ENCODE measurements at regions not wholly inside any gene's neighbourhood (a gene's known extent, or its start where the extent isn't known, plus 50 kb on each side); places are given as distances from the start of the nearest gene placed in this dataset.
A peak's percentile ranks its signal among the peaks of the same experiment; 100 is the strongest.
"Not testable (repeated sequence)": the region's sequence is repeated elsewhere in the genome, so short reads cannot be mapped to it uniquely, and the experiment has no call there.

DNA sequence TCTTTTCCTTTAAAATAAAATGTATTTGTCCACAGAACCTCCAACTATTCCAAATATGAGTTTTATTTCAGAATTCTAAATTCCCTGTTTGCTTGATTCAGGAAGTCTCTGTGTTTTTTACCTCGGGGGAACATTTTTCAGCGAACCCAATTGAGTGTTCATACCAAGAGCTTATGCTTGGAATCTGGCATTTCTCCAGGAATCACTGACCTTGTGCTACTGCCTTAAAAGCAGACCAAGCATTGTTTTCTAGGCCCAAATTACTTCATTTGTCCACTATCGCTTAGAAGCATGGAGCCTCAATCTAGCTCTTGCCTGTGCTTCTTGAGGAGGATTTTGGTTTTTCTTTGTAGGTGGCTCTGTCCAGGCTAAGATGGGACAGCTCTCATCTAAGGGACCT is 59.4 kb downstream of the EBLN1 start:
- DNase-seq (ENCODE audit: low read depth, low spot score) = no peak

DNA sequence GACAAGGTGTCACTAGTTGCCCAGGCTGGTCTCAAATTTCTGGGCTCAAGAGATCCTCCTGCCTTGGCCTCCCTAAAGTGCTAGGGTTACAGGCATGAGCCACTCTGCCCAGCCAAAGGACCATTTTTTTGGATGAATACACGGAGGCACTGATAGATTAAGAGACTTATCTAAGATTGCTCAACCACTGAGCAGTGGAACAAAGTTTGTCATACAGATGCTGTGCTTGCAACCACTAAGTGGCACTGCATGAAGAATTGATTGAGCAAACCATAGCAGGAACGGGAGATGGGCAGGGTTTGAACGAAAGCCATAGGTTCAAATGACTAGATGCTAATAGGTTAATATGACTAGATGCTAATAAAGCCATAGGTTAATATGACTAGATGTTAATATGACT is 61.1 kb downstream of the EBLN1 start:
- no peak for DNase-seq (ENCODE audit: low read depth, low spot score)

DNA sequence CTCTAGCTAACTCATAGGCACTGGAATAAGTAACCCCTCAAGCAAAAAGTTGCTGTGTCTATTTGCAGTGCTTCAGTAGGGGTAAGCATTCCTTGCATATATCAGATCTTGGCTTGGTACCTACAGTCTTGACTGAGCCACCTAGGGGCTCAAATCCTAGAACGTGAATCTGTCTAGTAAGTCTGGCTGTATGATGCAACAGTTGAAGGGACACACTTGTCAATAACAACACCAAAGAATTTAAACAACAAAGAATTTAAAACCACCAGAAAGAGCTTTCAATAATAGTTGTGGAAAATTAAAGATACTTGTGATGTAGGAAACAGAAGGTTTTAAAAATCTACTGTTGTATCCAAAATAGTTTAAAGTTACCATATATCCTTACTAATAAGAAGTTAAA is 65.4 kb downstream of the EBLN1 start:
- DNase-seq (ENCODE audit: low read depth, low spot score) = no peak

DNA sequence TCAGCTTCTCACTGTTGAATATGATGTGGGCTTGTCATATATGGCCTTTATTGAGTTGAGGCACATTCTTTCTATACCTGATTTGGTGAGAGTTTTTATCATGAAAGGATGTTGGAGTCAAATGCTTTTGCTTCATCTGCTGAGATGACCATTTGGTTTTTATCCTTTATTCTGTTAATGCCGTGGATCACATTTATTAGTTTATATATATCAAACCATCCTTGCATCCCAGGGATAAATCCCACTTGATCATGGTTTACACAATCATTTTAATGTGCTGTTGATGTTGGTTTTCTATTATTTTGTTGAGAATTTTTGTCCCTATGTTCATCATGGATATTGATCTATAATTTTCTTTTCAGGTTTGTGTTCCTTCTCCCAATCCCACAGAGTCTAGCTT is 67.0 kb downstream of the EBLN1 start:
- no peak for DNase-seq (ENCODE audit: low read depth, low spot score)

DNA sequence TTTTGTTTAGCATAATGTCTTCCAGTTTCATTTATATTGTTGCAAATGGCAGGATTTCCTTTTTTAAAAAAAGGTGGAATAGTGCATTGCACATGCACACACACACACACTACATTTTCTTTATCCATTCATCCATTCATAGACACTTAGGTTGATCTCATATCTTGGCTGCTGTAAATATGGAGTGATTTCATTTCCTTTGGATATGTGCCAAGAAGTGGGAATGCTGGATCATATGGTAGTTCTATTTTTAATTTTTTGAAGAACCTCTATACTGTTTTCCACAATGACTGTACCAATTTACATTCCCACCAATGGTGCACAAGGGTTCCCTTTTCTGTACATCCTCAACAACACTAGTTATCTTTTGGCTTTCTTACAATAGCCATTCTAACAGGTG is 68.9 kb downstream of the EBLN1 start:
- DNase-seq (ENCODE audit: low read depth, low spot score) = no peak

DNA sequence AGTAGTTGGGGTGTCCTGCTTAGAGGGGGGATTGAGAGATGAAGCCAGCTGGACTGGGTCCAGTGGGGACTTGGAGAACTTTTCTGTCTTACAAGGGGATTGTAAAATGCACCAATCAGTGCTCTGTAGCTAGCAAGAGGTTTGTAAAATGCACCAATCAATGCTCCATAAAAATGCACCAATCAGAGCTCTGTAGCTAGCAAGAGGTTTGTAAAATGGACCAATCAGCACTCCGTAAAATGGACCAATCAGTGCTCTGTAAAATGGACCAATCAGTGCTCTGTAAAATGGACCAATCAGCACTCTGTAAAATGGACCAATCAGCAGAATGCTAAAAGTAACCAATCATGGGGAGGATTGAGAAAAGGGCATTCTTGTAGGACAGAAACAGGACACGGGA is 71.9 kb downstream of the EBLN1 start:
- not testable (repeated sequence) for DNase-seq (ENCODE audit: low read depth, low spot score)

DNA sequence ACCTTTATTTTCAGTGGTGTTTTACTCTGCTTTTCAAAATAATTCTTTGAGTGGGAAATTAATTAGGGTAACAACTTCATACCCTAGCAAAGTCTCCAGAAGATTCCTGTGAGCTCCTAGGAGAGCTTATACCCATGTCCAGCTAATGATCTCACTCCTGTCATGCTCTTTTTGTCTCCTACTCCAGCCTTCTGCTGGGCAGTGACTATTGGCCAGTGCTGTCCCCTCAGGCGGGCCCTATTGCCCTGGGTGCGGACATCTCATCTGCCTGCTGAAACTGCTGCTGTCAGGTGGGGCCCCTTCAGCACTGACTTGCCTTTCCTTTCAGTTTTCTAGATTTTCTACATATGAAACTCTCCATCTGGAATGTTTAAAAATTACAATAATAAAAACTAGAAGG is 80.3 kb downstream of the EBLN1 start:
- DNase-seq (ENCODE audit: low read depth, low spot score) = no peak

DNA sequence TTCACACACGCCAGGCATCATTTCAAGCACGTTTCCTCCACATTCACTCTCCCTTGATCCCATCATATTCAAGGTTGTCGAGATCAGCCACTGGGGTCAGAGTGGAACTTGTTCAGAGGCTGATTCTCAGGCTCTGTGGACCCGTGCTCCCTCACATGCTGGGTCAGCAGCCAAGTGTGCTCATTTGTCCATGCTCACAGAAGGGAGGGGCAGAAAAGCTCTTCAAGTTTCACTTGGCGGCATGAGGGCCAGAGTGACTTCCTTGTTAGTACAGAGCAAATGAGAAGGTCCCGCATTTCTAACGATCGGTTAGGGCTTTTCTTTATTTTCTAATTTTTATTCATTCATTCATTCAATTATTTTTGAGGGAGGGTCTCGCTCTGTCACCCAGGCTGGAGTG is 82.2 kb downstream of the EBLN1 start:
- no peak for DNase-seq (ENCODE audit: low read depth, low spot score)

DNA sequence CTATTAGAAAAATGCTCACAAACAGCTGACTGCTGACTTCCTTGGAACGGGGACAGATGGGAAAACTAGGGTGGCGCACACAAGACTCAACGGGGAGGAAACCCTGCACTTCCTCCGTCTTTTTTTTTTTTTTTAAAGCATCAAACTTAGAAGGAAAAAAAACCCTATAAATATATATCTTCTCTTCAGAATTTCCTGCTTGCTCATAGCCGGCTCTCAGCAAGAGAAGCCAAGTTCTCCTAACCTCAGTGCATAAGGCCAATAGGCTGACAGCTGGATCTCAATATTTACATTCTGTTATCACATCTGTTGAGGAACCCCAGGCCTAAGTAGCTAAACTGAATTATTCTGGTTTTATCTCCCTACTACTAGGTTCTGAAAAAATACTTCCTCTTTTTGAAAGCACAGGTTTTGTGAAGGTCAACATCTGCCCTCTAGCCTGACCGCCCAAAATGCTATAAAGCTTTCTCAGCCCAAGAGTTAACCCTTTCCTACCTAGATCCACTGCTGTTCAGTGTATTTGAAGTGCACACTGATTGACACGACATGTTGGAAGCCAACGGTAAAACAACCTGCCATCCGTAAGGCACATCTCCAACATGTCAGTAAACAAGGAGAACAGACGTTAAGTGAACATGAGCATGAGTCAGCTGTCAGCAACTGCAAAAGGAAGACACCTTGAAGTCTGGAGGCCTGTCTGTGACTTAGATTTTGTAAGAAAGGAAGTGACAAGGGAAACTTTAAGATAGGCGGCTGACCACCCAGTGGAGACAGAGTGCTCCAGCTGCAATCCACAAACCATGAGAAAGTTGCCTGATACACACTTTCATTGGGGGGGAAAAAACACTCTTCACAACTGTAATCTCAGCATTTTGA is 83.8 kb downstream of the EBLN1 start:
- no peak for DNase-seq (ENCODE audit: low read depth, low spot score)

DNA sequence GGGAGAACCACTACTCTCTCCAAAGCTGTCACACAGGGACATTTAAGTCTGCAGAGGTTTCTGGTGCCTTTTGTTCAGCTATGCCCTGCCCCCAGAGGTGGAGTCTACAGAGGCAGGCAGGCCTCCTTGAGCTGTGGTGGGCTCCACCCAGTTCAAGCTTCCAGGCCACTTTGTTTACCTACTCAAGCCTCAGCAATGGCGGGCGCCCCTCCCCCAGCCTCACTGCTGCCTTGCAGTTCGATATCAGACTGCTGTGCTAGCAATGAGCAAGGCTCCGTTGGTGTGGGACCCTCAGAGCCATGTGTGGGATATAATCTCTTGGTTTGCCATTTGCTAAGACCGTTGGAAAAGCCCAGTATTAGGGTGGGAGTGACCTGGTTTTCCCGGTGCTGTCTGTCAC is 87.0 kb downstream of the EBLN1 start:
- not testable (repeated sequence) for DNase-seq (ENCODE audit: low read depth, low spot score)

DNA sequence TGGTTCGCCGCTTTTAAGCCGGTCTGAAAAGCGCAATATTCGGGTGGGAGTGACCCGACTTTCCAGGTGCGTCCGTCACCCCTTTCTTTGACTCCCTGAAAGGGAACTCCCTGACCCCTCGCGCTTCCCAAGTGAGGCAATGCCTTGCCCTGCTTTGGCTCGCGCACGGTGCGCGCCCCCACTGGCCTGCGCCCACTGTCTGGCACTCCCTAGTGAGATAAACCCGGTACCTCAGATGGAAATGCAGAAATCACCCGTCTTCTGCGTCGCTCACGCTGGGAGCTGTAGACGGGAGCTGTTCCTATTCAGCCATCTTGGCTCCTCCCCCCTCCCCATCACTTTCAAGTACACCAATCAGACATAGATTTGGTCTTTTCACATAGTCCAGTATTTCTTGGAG is 88.2 kb downstream of the EBLN1 start:
- not testable (repeated sequence) for DNase-seq (ENCODE audit: low read depth, low spot score)

DNA sequence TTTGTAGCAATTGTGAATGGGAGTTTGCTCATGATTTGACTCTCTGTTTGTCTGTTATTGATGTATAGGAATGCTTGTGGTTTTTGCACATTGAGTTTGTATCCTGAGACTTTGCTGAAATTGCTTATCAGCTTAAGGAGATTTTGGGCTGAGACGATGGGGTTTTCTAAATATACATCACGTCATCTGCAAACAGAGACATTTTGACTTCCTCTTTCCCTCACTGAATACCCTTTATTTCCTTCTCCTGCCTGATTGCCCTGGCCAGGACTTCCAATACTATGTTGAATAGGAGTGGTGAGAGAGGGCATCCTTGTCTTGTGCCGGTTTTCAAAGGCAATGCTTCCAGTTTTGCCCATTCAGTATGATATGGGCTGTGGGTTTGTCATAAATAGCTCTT is 96.6 kb downstream of the EBLN1 start:
- not testable (repeated sequence) for DNase-seq (ENCODE audit: low read depth, low spot score)

DNA sequence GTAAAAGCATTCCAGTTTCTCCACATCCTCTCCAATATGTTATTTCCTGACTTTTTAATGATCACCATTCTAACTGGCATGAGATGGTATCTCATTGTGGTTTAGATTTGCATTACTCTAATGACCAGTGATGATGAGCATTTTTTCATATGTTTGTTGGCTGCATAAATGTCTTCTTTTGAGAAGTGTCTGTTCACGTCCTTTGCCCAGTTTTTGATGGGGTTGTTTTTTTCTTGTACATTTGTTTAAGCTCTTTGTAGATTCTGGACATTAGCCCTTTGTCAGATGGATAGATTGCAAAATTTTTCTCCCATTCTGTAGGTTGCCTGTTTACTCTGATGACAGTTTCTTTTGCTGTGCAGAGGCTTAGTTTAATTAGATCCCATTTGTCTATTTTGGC is 97.7 kb downstream of the EBLN1 start:
- not testable (repeated sequence) for DNase-seq (ENCODE audit: low read depth, low spot score)

DNA sequence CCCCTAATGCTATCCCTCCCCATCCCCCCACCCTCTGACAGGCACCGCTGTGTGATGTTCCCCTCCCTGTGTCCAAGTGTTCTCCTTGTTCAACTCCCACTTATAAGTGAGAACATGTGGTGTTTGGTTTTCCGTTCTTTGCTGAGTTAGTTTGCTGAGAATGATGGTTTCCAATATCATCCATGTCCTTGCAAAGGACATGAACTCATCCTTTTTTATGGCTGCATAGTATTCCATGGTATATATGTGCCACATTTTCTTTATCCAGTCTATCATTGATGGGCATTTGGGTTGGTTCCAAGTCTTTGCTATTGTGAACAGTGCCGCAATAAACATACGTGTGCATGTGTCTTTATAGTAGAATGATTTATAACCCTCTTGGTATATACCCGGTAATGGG is 98.2 kb downstream of the EBLN1 start:
- DNase-seq (ENCODE audit: low read depth, low spot score) = not testable (repeated sequence)

DNA sequence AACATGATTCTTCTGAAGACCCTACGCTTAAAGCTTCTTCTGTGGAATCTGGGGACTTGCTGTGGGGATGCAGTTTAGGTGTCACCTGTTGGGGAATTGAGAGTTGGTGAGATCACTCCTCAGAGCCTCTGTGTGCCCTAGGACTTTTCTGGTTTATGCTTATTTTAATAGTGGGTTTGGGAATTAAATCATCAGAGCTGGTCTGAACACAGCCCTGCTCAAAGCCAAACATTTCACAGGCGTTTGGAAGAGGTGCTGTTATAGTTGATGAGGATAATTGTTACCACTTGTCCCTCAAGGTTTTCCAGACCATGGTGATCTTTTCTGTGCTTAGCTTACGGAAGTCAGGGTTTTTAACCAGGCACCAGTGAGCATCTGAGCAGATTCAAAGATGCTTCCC is 106.1 kb downstream of the EBLN1 start:
- DNase-seq (ENCODE audit: low read depth, low spot score) = no peak

DNA sequence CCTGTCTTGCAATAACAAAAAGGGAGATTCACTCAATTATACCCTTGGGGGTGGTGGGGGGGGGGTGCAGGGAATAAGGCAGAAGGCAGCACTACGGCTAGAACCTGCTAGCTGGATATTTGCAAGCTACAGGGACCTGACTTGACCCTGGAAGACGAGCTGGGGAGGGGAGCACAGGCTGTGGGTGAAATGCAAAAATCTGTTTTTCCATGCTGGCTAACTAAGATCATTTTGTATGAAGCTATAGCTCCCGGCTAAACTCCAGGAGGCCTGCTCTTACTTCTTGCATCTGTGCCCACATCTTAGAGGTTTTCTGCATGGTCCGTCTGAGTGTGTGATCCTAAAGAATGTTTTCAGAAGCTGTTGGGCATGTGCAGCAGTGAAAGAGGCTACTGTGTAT is 106.6 kb downstream of the EBLN1 start:
- no peak for DNase-seq (ENCODE audit: low read depth, low spot score)

DNA sequence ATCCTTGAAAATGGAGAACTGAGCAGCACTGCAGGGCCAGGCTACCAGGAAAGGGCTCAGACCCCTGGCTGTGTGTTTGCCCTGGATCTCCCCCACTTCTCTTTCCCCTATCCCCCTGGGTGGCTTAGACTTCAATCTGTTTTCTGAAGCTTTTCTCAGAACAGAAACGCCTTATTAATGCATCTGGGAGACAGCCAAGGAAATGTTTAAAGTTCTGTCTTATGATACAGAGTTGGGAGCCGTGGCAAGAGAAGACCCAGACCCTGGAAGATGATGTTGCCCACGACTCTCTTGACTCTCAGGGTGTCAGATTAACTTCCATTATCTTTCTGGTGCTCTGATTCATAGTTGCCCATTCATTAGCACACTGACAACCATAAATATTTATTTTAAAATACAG is 107.1 kb downstream of the EBLN1 start:
- DNase-seq (ENCODE audit: low read depth, low spot score) = no peak

DNA sequence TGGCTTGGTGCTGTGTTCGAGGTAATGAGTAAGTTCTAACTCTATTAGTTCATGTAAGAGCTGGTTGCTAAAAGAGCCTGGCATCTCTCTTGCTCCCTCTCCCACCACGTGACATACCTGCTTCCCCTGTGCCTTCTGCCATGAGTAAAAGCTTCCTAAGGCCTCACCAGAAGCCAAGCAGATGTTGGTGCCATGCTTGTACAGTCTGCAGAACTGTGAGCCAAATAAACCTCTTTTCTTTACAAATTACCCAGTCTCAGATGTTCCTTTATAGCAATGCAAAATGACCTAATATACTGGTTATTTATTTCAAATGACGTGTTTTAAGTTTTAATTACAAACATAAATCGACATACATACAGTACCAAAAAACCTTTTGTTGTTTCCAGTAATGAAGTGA is 101.7 kb upstream of the DNAJC1 start:
- DNase-seq (ENCODE audit: low read depth, low spot score) = no peak

DNA sequence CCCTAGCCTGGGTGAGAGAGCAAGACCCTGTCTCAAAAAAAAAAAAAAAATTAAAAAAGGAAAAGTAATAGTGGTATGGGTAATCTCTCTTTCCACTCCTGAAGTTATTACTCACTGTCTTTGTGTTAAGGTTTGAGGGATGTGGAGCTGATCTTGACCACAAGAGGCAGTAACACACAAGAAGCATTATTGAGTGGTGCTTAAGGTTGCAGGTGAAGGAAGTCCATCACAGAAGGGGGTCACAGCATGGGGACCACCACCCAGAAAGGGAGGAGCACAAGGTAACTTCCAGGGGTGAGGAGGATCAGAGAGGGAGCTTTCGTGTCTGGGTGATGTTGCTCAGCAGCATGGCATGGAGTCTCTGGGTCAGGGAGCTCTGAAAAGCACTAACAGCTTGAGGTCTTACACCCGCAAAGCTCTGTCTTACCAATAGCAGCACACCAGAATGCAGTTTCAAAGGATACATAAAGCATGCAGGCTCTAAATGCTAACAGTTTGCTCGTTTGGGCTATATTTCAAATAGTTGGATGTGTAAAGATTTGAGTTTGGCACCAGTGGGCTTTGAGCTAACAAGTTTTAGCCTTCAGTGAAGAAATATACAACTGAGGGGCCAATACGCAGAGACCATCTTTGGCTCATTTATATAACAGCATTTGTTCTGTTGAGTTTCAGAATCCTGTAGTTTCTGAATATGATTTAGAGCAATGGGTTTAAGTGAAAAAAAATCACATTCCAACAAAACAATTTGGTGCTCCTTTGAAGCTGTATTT is 100.4 kb upstream of the DNAJC1 start:
- DNase-seq (ENCODE audit: low read depth, low spot score) = no peak

DNA sequence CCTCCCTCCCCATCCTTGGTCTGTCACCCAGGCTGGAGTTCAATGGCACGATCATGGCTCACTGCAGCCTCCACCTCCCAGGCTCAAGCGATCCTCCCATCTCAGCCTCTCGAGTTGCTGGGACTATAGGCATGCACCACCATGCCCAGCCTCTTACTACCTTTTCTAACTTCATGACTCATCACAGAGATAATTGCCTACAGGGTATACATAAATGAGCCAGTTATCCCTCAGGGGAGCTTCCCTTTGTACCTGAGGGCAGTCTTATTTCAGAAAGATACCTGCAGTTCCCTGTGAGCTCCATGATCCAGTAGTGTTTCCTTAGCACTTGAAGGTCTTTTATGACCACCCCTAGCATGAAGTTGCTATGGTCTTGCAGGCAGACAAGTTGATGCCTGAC is 94.2 kb upstream of the DNAJC1 start:
- no peak for DNase-seq (ENCODE audit: low read depth, low spot score)

DNA sequence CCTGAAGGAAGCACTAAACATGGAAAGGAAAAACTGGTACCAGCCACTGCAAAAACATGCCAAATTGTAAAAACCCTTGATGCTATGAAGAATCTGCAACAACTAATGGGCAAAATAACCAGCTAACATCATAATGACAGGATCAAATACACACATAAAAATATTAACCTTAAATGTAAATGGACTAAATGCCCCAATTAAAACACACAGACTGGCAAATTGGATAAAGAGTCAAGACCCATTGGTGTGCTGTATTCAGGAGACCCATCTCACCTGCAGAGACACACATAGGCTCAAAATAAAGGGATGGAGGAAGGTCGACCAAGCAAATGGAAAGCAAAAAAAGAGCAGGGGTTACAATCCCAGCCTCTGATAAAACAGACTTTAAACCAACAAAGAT is 87.7 kb upstream of the DNAJC1 start:
- not testable (repeated sequence) for DNase-seq (ENCODE audit: low read depth, low spot score)

DNA sequence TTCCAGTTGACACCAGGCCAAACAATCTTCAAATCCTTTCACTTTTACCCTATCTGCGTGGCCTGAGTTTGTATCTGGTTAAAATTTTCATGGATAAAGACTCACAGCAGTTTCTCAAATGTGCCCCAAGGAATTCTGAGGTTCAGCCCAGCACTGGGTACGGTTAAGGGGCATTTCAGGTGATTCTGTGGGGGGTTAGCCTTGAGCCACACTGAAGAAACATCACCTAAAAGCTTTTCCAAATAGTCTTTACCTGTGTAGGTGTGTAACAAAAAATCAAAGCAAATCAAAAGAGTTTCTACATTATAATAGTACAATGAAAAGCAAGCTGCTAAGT is 83.8 kb upstream of the DNAJC1 start:
- DNase-seq (ENCODE audit: low read depth, low spot score) = no peak

DNA sequence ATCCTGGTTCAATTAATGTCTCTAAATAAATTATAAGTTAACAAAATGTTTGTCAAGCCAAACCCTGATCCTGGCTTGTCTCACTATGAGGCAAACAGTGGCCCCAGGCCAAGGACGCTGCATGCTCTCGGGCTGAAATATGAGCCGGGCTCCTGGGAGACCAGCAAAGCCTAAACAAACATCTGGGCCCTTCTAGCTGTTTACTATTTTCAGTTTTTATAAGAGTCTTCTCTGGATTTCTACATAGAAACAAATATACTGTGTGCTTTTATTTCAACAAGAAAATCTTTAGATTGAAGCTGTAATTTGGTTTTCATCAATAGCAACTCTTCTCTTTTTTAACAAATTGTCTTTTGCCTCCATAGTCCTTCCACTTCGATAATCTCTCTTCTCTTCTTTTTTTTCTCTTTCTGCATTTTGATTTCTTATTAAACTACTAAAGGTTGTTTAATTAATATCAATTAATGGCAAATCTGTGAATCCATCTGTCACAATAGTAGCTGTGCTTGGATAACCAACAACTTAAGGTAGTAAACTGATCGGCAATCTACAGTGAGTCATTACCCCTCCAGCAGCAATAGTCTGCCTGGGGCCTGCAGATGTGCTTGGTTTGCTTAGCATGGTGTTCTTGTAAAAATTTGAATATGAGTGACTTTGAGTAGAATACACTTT is 83.3 kb upstream of the DNAJC1 start:
- peak; percentile 41 for DNase-seq (ENCODE audit: low read depth, low spot score)
